K562 (cell line): ENCODE measurements at regions not wholly inside any gene's neighbourhood (a gene's known extent, or its start where the extent isn't known, plus 50 kb on each side); places are given as distances from the start of the nearest gene placed in this dataset.

ENCODE experiments used
- ATAC-seq: fragments of 200-7000 bp; cut with Tn5 transposase; 3 replicates; pipeline ENCODE4 v1.9.1; 2020; ENCODE audit warnings: moderate library complexity
- BruUV-seq: library from RNA; stranded (reverse); fragments of 400-500 nt; replicated peaks from 2 replicates; lab custom pipeline; 2021; lab: Mats Ljungman, UMichigan
- CTCF ChIA-PET: fragments of 300-600 bp; formaldehyde crosslinking; extraction: SDS; loops from one replicate; lab custom pipeline; 2021; ENCODE audit warnings: low intra/inter-chr PET ratio; lab: Yijun Ruan, JAX
- POLR2A ChIA-PET: fragments of 300-600, 350-650 bp; sonication (Branson Sonifier 250); formaldehyde crosslinking; extraction: SDS; loops from one replicate; lab custom pipeline; 2021; ENCODE audit warnings: antibody characterized with exemption, inconsistent platforms; lab: Yijun Ruan, JAX
- DNase-seq, 4 experiments: peaks; one replicate each; pipeline versions ENCODE4 v3.0.0 to v3.0.0-alpha.2; 2011 to 2018; ENCODE audit warnings: low spot score in 3 of 4, mixed read lengths in 3 of 4; ENCODE audit errors: extremely low read depth in 1 of 4
- FAIRE-seq: peaks from 2 replicates; lab custom pipeline; 2011; peaks lifted over from hg19 to GRCh38; lab: Jason Lieb, UNC
- H2AFZ ChIP-seq: 2 replicates; pipeline ENCODE4 v1.6.0; 2011; ENCODE audit warnings: low read depth, low read length, control low read depth, inconsistent platforms
- H3K27ac ChIP-seq: fragments of 200-600 bp; 3 replicates; pipeline ENCODE4 v1.8.0; 2011; ENCODE audit warnings: low read depth, mild to moderate bottlenecking, control low read depth, inconsistent platforms, low read length, moderate library complexity, mixed read lengths; ENCODE audit errors: extremely low read depth
- H3K27me3 ChIP-seq, 2 experiments: fragments of 300-600 bp in 1 of 2; 2 replicates in 1 of 2; 3 replicates in 1 of 2; pipeline versions ENCODE4 v1.6.0 to v1.8.0; 2011; ENCODE audit warnings: inconsistent platforms in 2 of 2, low read length in 2 of 2, mild to moderate bottlenecking in 1 of 2, mixed read lengths in 1 of 2, moderate library complexity in 1 of 2; ENCODE audit not compliant: control insufficient read depth in 2 of 2, insufficient read depth in 2 of 2
- H3K36me3 ChIP-seq: fragments of 300-600 bp; 3 replicates; pipeline ENCODE4 v1.8.0; 2011; ENCODE audit warnings: mild to moderate bottlenecking, low read length, inconsistent platforms; ENCODE audit not compliant: control insufficient read depth, insufficient read depth
- H3K4me1 ChIP-seq, 2 experiments: fragments of 200-600 bp in 1 of 2; replicated peaks in 1 of 2; 2 replicates in 1 of 2; 3 replicates in 1 of 2; pipeline versions ENCODE4 v1.5.1 to v1.8.0; 2011; ENCODE audit warnings: inconsistent platforms in 2 of 2, low read length in 2 of 2, mild to moderate bottlenecking in 1 of 2, mixed read lengths in 1 of 2, moderate library complexity in 1 of 2; ENCODE audit not compliant: control insufficient read depth in 2 of 2, insufficient read depth in 2 of 2
- H3K4me2 ChIP-seq: 2 replicates; pipeline ENCODE4 v1.6.1; 2011; ENCODE audit warnings: low read length, control low read depth, inconsistent platforms, mixed read lengths; ENCODE audit not compliant: insufficient read depth
- H3K4me3 ChIP-seq: fragments of 200-600 bp; sonication (generic), shearing (Covaris generic); 2 replicates; pipeline ENCODE4 v1.5.1; 2016; ENCODE audit warnings: control low read depth, inconsistent platforms
- H3K79me2 ChIP-seq: fragments of 200-600 bp; 3 replicates; pipeline ENCODE4 v1.8.0; 2011; ENCODE audit warnings: low read length, inconsistent platforms; ENCODE audit not compliant: control insufficient read depth, insufficient read depth
- H3K9ac ChIP-seq, 2 experiments: 2 replicates each; pipeline versions ENCODE4 v1.6.0 to v1.6.1; 2011; ENCODE audit warnings: low read depth in 2 of 2, low read length in 2 of 2, control low read depth in 1 of 2, inconsistent platforms in 1 of 2, mild to moderate bottlenecking in 1 of 2, mixed read lengths in 1 of 2; ENCODE audit not compliant: insufficient read depth in 1 of 2
- H3K9me1 ChIP-seq: one replicate; pipeline ENCODE4 v1.6.0; 2011; ENCODE audit warnings: inconsistent platforms, mild to moderate bottlenecking, low read length, moderate library complexity; ENCODE audit not compliant: control insufficient read depth, insufficient read depth
- H3K9me3 ChIP-seq: replicated peaks from 2 replicates; pipeline ENCODE4 v1.5.1; 2011; ENCODE audit warnings: low read depth, low read length, inconsistent platforms; ENCODE audit not compliant: control insufficient read depth, insufficient read depth
- H4K20me1 ChIP-seq: replicated peaks from 2 replicates; pipeline ENCODE4 v1.6.1; 2011; ENCODE audit warnings: low read length, inconsistent platforms, mixed read lengths; ENCODE audit not compliant: control insufficient read depth, insufficient read depth
- BRF1 ChIP-seq: IDR thresholded peaks from 3 replicates; pipeline ENCODE4 v1.6.1; 2011; ENCODE audit warnings: borderline replicate concordance, mild to moderate bottlenecking; ENCODE audit not compliant: insufficient read length; ENCODE audit errors: extremely low read depth
- FUS ChIP-seq: fragments of 200-400 bp; formaldehyde crosslinking; optimal IDR thresholded peaks from 2 replicates; pipeline ENCODE3; 2017; ENCODE audit warnings: low read depth, low read length
- NFIC ChIP-seq: fragments of 450-650 bp; IDR thresholded peaks from 2 replicates; pipeline ENCODE4 v1.6.1; 2017; ENCODE audit warnings: mild to moderate bottlenecking, inconsistent platforms
- POLR2H ChIP-seq: IDR thresholded peaks from 2 replicates; pipeline ENCODE4 v1.6.1; 2016; ENCODE audit warnings: missing genetic modification characterization, low read depth, mild to moderate bottlenecking, control low read depth, missing compliant biosample characterization, moderate library complexity
- RUNX1 ChIP-seq: sonication (generic); IDR thresholded peaks from 2 replicates; pipeline ENCODE4 v1.6.1; 2016; ENCODE audit warnings: antibody characterized with exemption, low read depth
- TARDBP ChIP-seq: fragments of 450-650 bp; IDR thresholded peaks from 2 replicates; pipeline ENCODE4 v1.6.1; 2016
- ZNF274 ChIP-seq: IDR thresholded peaks from 2 replicates; pipeline ENCODE4 v1.6.1; 2011; ENCODE audit warnings: low read depth, mild to moderate bottlenecking, low read length, moderate library complexity, borderline replicate concordance
- WGBS: fragments of 100-300 bp; shearing (Covaris generic); methylation state at CpG from one replicate; pipeline ENCODE4 v1.1.6; 2016; ENCODE audit warnings: low coverage, mixed read lengths; ENCODE audit not compliant: insufficient coverage; ENCODE audit errors: missing lambda C conversion rate; 5-methylcytosine and 5-hydroxymethylcytosine counted together
- in situ Hi-C: fragments of 300-500 bp; cut with MboI; formaldehyde crosslinking; loops from 4 replicates; pipeline ENCODE4 v1.15.0; 2018; ENCODE audit warnings: inconsistent platforms, mixed read lengths
- intact Hi-C: fragments of 100-400 bp; cut with micrococcal nuclease; formaldehyde crosslinking; loops from 2 replicates; pipeline ENCODE4 v1.14.2; 2022

DNA sequence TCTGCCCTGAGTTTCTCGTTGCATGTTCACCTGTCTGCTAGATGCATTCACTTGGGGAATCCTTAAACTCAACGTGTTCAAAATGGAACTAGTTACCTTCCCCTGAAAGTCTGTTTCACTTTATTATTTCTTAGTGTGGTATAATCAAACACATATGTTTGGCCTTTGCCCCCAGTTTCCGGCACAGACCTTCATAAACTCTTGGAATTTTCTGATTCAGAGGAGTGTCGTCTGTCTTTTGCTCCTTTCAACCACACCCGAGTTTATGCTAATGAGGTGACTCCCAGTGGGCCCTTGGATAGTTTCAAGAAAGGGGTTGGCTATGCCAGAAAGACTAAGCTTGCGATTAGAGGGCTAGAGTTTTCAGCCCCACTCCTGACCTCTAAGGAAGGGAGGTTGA, 198.9 kb downstream of the CDCA7 start:
- Histone ChIP-seq H3K27ac (no peak overlapping the region), H3K9me3 (no peaks in the 10 kb centered on the region; the same call in 1 of the 2 replicates), H2AFZ (no peak overlapping the region), H3K4me3 (no peak overlapping the region), H3K4me2 (no peak overlapping the region), H4K20me1 (no peaks in the 10 kb centered on the region), H3K36me3 (no peaks in the 10 kb centered on the region), H3K27me3 (peaks cover 6% of the 10 kb centered on the region in 2 experiments; a peak in 4 of 5 replicates), H3K79me2 (no peaks in the 10 kb centered on the region), H3K9ac (no peak overlapping the region), H3K9me1 (no peaks in the 10 kb centered on the region), H3K4me1 (no peaks in the 10 kb centered on the region)
- no peak for ATAC-seq
- WGBS = 0% methylated on average over 6 of the region's 6 CpGs
- no TSS peak for BruUV-seq
- in situ Hi-C loops = no loop called here
- intact Hi-C loops = no loop called here
- peak; percentile 11 for FAIRE-seq
- TF ChIP-seq RUNX1 (no peak), TARDBP (no peak), POLR2H (tag) (no peak), BRF1 (no peak), FUS (no peak)
- ChIA-PET POLR2A (no interaction called here), CTCF (no interaction called here)
- no peak for DNase-seq

DNA sequence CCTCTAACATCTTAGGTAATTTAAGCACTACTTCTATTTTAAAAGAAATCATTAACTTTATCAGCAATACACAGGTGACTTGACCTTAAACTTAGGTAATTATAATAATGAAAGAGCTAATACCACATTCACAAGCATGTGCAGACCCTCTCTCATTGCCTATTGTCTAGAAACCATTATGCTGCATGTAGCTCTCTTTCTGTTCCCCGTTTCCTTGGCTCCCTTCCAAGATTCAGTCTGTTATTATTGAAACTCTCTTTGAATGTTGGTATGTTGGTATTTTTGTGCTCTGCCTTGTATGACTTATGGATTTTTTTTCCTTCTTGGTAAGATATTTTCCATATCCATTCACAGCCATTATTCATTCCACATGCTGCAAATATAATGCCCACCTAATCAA, 201.2 kb downstream of the CDCA7 start:
- in situ Hi-C loops (no loop called here), intact Hi-C loops (no loop called here)
- no peaks in the 10 kb centered on the region for H3K4me1 ChIP-seq
- H3K79me2 ChIP-seq = no peaks in the 10 kb centered on the region
- BruUV-seq = no TSS peak
- no peak overlapping the region for H3K4me2 ChIP-seq
- H2AFZ ChIP-seq = no peak overlapping the region
- H3K36me3 ChIP-seq = no peaks in the 10 kb centered on the region
- no peak overlapping the region for H3K9ac ChIP-seq
- no peaks in the 10 kb centered on the region for H4K20me1 ChIP-seq
- FAIRE-seq (no peak), ATAC-seq (no peak), DNase-seq (no peak)
- POLR2A ChIA-PET = interaction anchor here (1.8 kb wide), 1 partner anchor 12 kb away, joined by 4 read pairs; no protein-coding TSS in a partner anchor
- peak; percentile 68 for TF ChIP-seq NFIC
- no peak for TF ChIP-seq ZNF274
- H3K27ac ChIP-seq = no peak overlapping the region
- no peaks in the 10 kb centered on the region for H3K9me1 ChIP-seq
- H3K4me3 ChIP-seq = no peak overlapping the region
- CTCF ChIA-PET = no interaction called here
- H3K9me3 ChIP-seq = no peaks in the 10 kb centered on the region; the same call in 1 of the 2 replicates
- H3K27me3 ChIP-seq = peaks cover 6% of the 10 kb centered on the region in 2 experiments; a peak in 4 of 5 replicates
- 0% methylated on average over 1 of the region's 1 CpG for WGBS
